IPS DF 4.7 (cell line): ENCODE measurements at regions not wholly inside any gene's neighbourhood (a gene's known extent, or its start where the extent isn't known, plus 50 kb on each side); places are given as distances from the start of the nearest gene placed in this dataset.
A peak's percentile ranks its signal among the peaks of the same experiment; 100 is the strongest.

Source experiments
- DNase-seq: peaks from one replicate; pipeline ENCODE4 v3.0.0-alpha.2; 2013; ENCODE audit warnings: low spot score; ENCODE audit errors: extremely low read depth

- no peak for DNase-seq
Measured at GRCh38 chr1:37238364-37239224, 204.3 kb upstream of the GRIK3 start.

GRCh38 chr1:37239225-37239740, 205.0 kb upstream of the GRIK3 start:
- DNase-seq = no peak

GRCh38 chr1:37240897-37241296, 206.6 kb upstream of the GRIK3 start:
- DNase-seq = no peak

GRCh38 chr1:37242501-37242900, 208.2 kb upstream of the GRIK3 start:
- no peak for DNase-seq

- no peak for DNase-seq
Measured at GRCh38 chr1:37243368-37244082, 209.2 kb upstream of the GRIK3 start.

GRCh38 chr1:37244083-37244480, 209.8 kb upstream of the GRIK3 start:
- no peak for DNase-seq

- DNase-seq = no peak
Measured at GRCh38 chr1:37244815-37245214, 210.5 kb upstream of the GRIK3 start.

- DNase-seq = no peak
Measured at GRCh38 chr1:37246631-37247030, 212.3 kb upstream of the GRIK3 start.

- no peak for DNase-seq
Measured at GRCh38 chr1:37250371-37250770, 216.1 kb upstream of the GRIK3 start.

GRCh38 chr1:37255136-37255795, 219.1 kb upstream of the ZC3H12A start:
- DNase-seq = peak; percentile 80

GRCh38 chr1:37255868-37256267, 218.5 kb upstream of the ZC3H12A start:
- no peak for DNase-seq

- no peak for DNase-seq
Measured at GRCh38 chr1:37257646-37258045, 216.7 kb upstream of the ZC3H12A start.

GRCh38 chr1:37258068-37258467, 216.3 kb upstream of the ZC3H12A start:
- no peak for DNase-seq

- no peak for DNase-seq
Measured at GRCh38 chr1:37259019-37259418, 215.4 kb upstream of the ZC3H12A start.

GRCh38 chr1:37261129-37261528, 213.3 kb upstream of the ZC3H12A start:
- no peak for DNase-seq

GRCh38 chr1:37262439-37263170, 211.8 kb upstream of the ZC3H12A start:
- DNase-seq = no peak

GRCh38 chr1:37265156-37265555, 209.2 kb upstream of the ZC3H12A start:
- no peak for DNase-seq

GRCh38 chr1:37265786-37266667, 208.4 kb upstream of the ZC3H12A start:
- DNase-seq = no peak

GRCh38 chr1:37267111-37267835, 207.1 kb upstream of the ZC3H12A start:
- no peak for DNase-seq

GRCh38 chr1:37270639-37271038, 203.7 kb upstream of the ZC3H12A start:
- DNase-seq = no peak
